Keratinocyte (primary cell): ENCODE measurements at regions not wholly inside any gene's neighbourhood (a gene's known extent, or its start where the extent isn't known, plus 50 kb on each side); places are given as distances from the start of the nearest gene placed in this dataset.

ENCODE experiments used
- DNase-seq: peaks from one replicate; pipeline ENCODE4 v3.0.0-alpha.2; 2011; ENCODE audit warnings: low read depth, missing footprints, low spot score
- FAIRE-seq: peaks from 2 replicates; lab custom pipeline; 2011; peaks lifted over from hg19 to GRCh38; lab: Jason Lieb, UNC
- H2AFZ ChIP-seq: 2 replicates; pipeline ENCODE4 v1.6.0; 2012; ENCODE audit warnings: low read length, control low read depth, inconsistent platforms; ENCODE audit not compliant: control insufficient read depth
- H3K27ac ChIP-seq: 2 replicates; pipeline ENCODE4 v1.5.1; 2011; ENCODE audit warnings: low read length; ENCODE audit not compliant: control insufficient read depth, insufficient read depth
- H3K27me3 ChIP-seq: 3 replicates; pipeline ENCODE4 v1.6.0; 2011; ENCODE audit warnings: low read length; ENCODE audit not compliant: control insufficient read depth, insufficient read depth; ENCODE audit errors: extremely low read depth
- H3K36me3 ChIP-seq, 2 experiments: 2 replicates in 1 of 2; 3 replicates in 1 of 2; pipeline ENCODE4 v1.5.1; 2011; ENCODE audit warnings: low read length in 2 of 2, mild to moderate bottlenecking in 1 of 2; ENCODE audit not compliant: control insufficient read depth in 2 of 2, insufficient read depth in 2 of 2; ENCODE audit errors: extremely low read depth in 1 of 2
- H3K4me1 ChIP-seq: 3 replicates; pipeline ENCODE4 v1.5.1; 2011; ENCODE audit warnings: low read length; ENCODE audit not compliant: control insufficient read depth, insufficient read depth; ENCODE audit errors: extremely low read depth
- H3K4me2 ChIP-seq: 3 replicates; pipeline ENCODE4 v1.6.0; 2011; ENCODE audit warnings: low read depth, low read length; ENCODE audit not compliant: control insufficient read depth, insufficient read depth; ENCODE audit errors: extremely low read depth
- H3K4me3 ChIP-seq, 3 experiments: fragments of 200-600 bp in 1 of 3; sonication (generic) in 1 of 3; 2 replicates in 2 of 3; 3 replicates in 1 of 3; pipeline ENCODE4 v1.5.1; 2011 to 2016; ENCODE audit warnings: low read length in 3 of 3, mild to moderate bottlenecking in 3 of 3, control low read depth in 2 of 3, inconsistent platforms in 1 of 3, low read depth in 1 of 3, mixed read lengths in 1 of 3, mixed run types in 1 of 3, moderate library complexity in 1 of 3; ENCODE audit not compliant: control insufficient read depth in 2 of 3, insufficient read depth in 2 of 3; ENCODE audit errors: extremely low read depth in 1 of 3
- H3K79me2 ChIP-seq: 2 replicates; pipeline ENCODE4 v1.6.0; 2012; ENCODE audit warnings: low read length; ENCODE audit not compliant: control insufficient read depth, insufficient read depth
- H3K9ac ChIP-seq: 3 replicates; pipeline ENCODE4 v1.6.0; 2011; ENCODE audit warnings: low read length; ENCODE audit not compliant: control insufficient read depth, insufficient read depth; ENCODE audit errors: extremely low read depth
- H3K9me1 ChIP-seq: 3 replicates; pipeline ENCODE4 v1.6.0; 2011; ENCODE audit warnings: low read length; ENCODE audit not compliant: control insufficient read depth, insufficient read depth; ENCODE audit errors: extremely low read depth
- H3K9me3 ChIP-seq: 2 replicates; pipeline ENCODE4 v1.5.1; 2012; ENCODE audit warnings: low read depth, low read length; ENCODE audit not compliant: control insufficient read depth
- H4K20me1 ChIP-seq: 3 replicates; pipeline ENCODE4 v1.6.0; 2011; ENCODE audit warnings: low read length; ENCODE audit not compliant: control insufficient read depth, insufficient read depth; ENCODE audit errors: extremely low read depth
- CTCF ChIP-seq, 3 experiments: IDR thresholded peaks in 1 of 3; conservative IDR thresholded peaks in 1 of 3; optimal IDR thresholded peaks in 1 of 3; 2 replicates in 2 of 3; 3 replicates in 1 of 3; pipeline versions ENCODE3 to v1.5.1; 2011; ENCODE audit warnings: low read length in 3 of 3, mild to moderate bottlenecking in 3 of 3, moderate library complexity in 2 of 3, control low read depth in 1 of 3, inconsistent platforms in 1 of 3; ENCODE audit not compliant: insufficient read depth in 2 of 3; ENCODE audit errors: extremely low read depth in 1 of 3
- EZH2 ChIP-seq: IDR thresholded peaks from one replicate; pipeline ENCODE4 v1.6.1; 2012; ENCODE audit warnings: inconsistent platforms, mild to moderate bottlenecking, low read length, moderate library complexity
- dilution Hi-C: fragments of 300-500 bp; cut with MboI; formaldehyde crosslinking; loops from one replicate; pipeline ENCODE4 v1.7.0; 2020; ENCODE audit warnings: low sequenced_read_pairs; ENCODE audit not compliant: extremely low pct_ligation_motif_present

- Histone ChIP-seq H3K4me2 (no peak overlapping the region), H3K4me1 (no peaks in the 10 kb centered on the region), H3K36me3 (no peaks in the 10 kb centered on the region), H3K9ac (no peak overlapping the region), H3K27ac (no peak overlapping the region), H3K4me3 (no peak overlapping the region), H2AFZ (no peak overlapping the region), H4K20me1 (no peaks in the 10 kb centered on the region), H3K27me3 (no peaks in the 10 kb centered on the region), H3K9me3 (no peaks in the 10 kb centered on the region), H3K9me1 (no peaks in the 10 kb centered on the region), H3K79me2 (no peaks in the 10 kb centered on the region)
- no peak for DNase-seq
- TF ChIP-seq CTCF (optimal IDR thresholded peaks at IDR 0.05 in 1 of 3, IDR thresholded peaks at IDR 0.05 in 1 of 3, conservative IDR thresholded peaks at IDR 0.05 in 1 of 3; ENCODE audit: extremely low read depth in 1 of 3, insufficient read depth in 2 of 3, low read length in 3 of 3) (no peak), EZH2 (no peak)
- dilution Hi-C loops, result no loop called here
- FAIRE-seq, result no peak
These were observed 593.5 kb downstream of the TOX3 start for GRCh38 chr16:51953286-51953985.

DNA sequence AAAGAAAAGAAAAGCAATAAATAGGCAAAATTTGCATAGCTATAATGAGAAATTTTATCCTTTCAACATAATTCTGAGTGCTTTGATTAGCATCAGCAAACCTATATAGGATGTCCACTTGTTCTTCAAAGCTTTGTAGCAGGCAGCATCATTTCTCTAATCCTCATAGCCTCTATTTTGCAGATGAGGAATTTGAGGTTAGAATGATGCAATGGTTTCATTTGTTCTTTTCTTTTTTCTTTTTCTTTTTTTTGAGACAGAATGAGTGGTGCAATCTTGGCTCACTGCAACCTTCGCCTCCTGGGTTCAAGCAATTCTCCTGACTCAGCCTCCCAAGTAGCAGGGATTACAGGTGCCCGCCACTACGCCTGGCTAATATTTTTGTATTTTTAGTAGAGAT lies 594.4 kb downstream of the TOX3 start:
- no peaks in the 10 kb centered on the region for H3K4me1 ChIP-seq
- H3K27ac ChIP-seq, result no peak overlapping the region
- H3K9me3 ChIP-seq, result no peaks in the 10 kb centered on the region
- no peaks in the 10 kb centered on the region for H3K79me2 ChIP-seq
- FAIRE-seq (no peak), DNase-seq (no peak)
- H3K36me3 ChIP-seq, result no peaks in the 10 kb centered on the region
- no peaks in the 10 kb centered on the region for H3K9me1 ChIP-seq
- H3K4me3 ChIP-seq, result no peak overlapping the region
- H4K20me1 ChIP-seq, result no peaks in the 10 kb centered on the region
- H3K27me3 ChIP-seq, result no peaks in the 10 kb centered on the region
- H3K9ac ChIP-seq, result no peak overlapping the region
- H2AFZ ChIP-seq, result no peak overlapping the region
- no peak overlapping the region for H3K4me2 ChIP-seq
- dilution Hi-C loops, result no loop called here
- TF ChIP-seq CTCF (optimal IDR thresholded peaks at IDR 0.05 in 1 of 3, IDR thresholded peaks at IDR 0.05 in 1 of 3, conservative IDR thresholded peaks at IDR 0.05 in 1 of 3; ENCODE audit: extremely low read depth in 1 of 3, insufficient read depth in 2 of 3, low read length in 3 of 3) (no peak), EZH2 (no peak)
